GM23338 (cell line): ENCODE measurements at regions not wholly inside any gene's neighbourhood (a gene's known extent, or its start where the extent isn't known, plus 50 kb on each side); places are given as distances from the start of the nearest gene placed in this dataset.
A peak's percentile ranks its signal among the peaks of the same experiment; 100 is the strongest.

Experiments
- ATAC-seq: fragments of 200-7000 bp; cut with Tn5 transposase; 3 replicates; pipeline ENCODE4 v1.9.1; 2020
- DNase-seq: peaks from one replicate; pipeline ENCODE4 v3.0.0-alpha.2; 2015; ENCODE audit warnings: low spot score
- H2AFZ ChIP-seq: fragments of 200-600 bp; sonication (generic); 2 replicates; pipeline ENCODE4 v1.8.0; 2016; ENCODE audit warnings: antibody characterized with exemption, mild to moderate bottlenecking, moderate library complexity
- H3F3A ChIP-seq: fragments of 200-600 bp; sonication (generic); replicated peaks from 2 replicates; pipeline ENCODE4 v1.8.0; 2017; ENCODE audit warnings: antibody characterized with exemption, mixed run types, low read depth
- H3K27ac ChIP-seq: fragments of 200-600 bp; sonication (generic); 2 replicates; pipeline ENCODE4 v1.6.1; 2016; ENCODE audit warnings: low read depth
- H3K27me3 ChIP-seq: fragments of 200-600 bp; sonication (generic); 2 replicates; pipeline ENCODE4 v1.8.0; 2016; ENCODE audit warnings: mild to moderate bottlenecking, mixed run types, moderate library complexity; ENCODE audit not compliant: insufficient read depth
- H3K36me3 ChIP-seq: fragments of 200-600 bp; sonication (generic); 2 replicates; pipeline ENCODE4 v1.8.0; 2016; ENCODE audit warnings: mild to moderate bottlenecking; ENCODE audit not compliant: insufficient read depth
- H3K4me1 ChIP-seq: fragments of 200-600 bp; sonication (generic); 2 replicates; pipeline ENCODE4 v1.8.0; 2016; ENCODE audit warnings: mild to moderate bottlenecking, moderate library complexity; ENCODE audit not compliant: insufficient read depth
- H3K4me2 ChIP-seq: fragments of 200-600 bp; sonication (generic); 2 replicates; pipeline ENCODE4 v1.7.1; 2017; ENCODE audit warnings: mixed run types
- H3K4me3 ChIP-seq: fragments of 200-600 bp; sonication (generic); 2 replicates; pipeline ENCODE4 v1.6.1; 2016; ENCODE audit warnings: mixed run types
- H3K79me2 ChIP-seq: fragments of 200-600 bp; sonication (generic); replicated peaks from 2 replicates; pipeline ENCODE4 v1.8.0; 2017; ENCODE audit warnings: mild to moderate bottlenecking; ENCODE audit not compliant: insufficient read depth
- H3K9me2 ChIP-seq: fragments of 200-600 bp; sonication (generic); 2 replicates; pipeline ENCODE4 v1.8.0; 2017; ENCODE audit not compliant: insufficient read depth
- H4K20me1 ChIP-seq: fragments of 200-600 bp; sonication (generic); replicated peaks from 2 replicates; pipeline ENCODE4 v1.8.0; 2017; ENCODE audit warnings: mild to moderate bottlenecking; ENCODE audit not compliant: insufficient read depth
- H3K27ac Mint-ChIP-seq: 2 replicates; pipeline ENCODE4 v1.8.0; 2020; ENCODE audit warnings: inconsistent platforms, mild to moderate bottlenecking, moderate library complexity, mixed read lengths
- H3K27me3 Mint-ChIP-seq: 3 replicates; pipeline ENCODE4 v1.8.0; 2022; ENCODE audit warnings: low read depth, mild to moderate bottlenecking, moderate library complexity, mixed read lengths, inconsistent platforms; ENCODE audit not compliant: insufficient read depth, poor library complexity
- H3K36me3 Mint-ChIP-seq: 3 replicates; pipeline ENCODE4 v1.8.0; 2021; ENCODE audit warnings: low read depth, mild to moderate bottlenecking, inconsistent platforms, moderate library complexity, mixed read lengths
- H3K4me1 Mint-ChIP-seq: 3 replicates; pipeline ENCODE4 v1.8.0; 2020; ENCODE audit warnings: mild to moderate bottlenecking, inconsistent platforms, mixed read lengths
- H3K4me3 Mint-ChIP-seq: 3 replicates; pipeline ENCODE4 v1.8.0; 2021; ENCODE audit warnings: moderate library complexity, mild to moderate bottlenecking, inconsistent platforms, mixed read lengths
- H3K9me3 Mint-ChIP-seq: 3 replicates; pipeline ENCODE4 v1.8.0; 2020; ENCODE audit warnings: moderate library complexity, mild to moderate bottlenecking, inconsistent platforms, mixed read lengths
- CREB1 ChIP-seq: fragments of 250-450 bp; sonication (Bioruptor Pico); IDR thresholded peaks from 2 replicates; pipeline ENCODE4 v1.5.0; 2020; ENCODE audit warnings: low read depth, mild to moderate bottlenecking, moderate library complexity
- EZH2 ChIP-seq: fragments of 200-600 bp; sonication (generic); IDR thresholded peaks from one replicate; pipeline ENCODE4 v1.8.0; 2017; ENCODE audit warnings: antibody characterized with exemption, mild to moderate bottlenecking, low read depth; ENCODE audit not compliant: unreplicated experiment
- EZH2phosphoT487 ChIP-seq: fragments of 200-600 bp; sonication (generic); IDR thresholded peaks from one replicate; pipeline ENCODE4 v1.8.1; 2018; ENCODE audit warnings: antibody characterized with exemption; ENCODE audit not compliant: unreplicated experiment
- JUNB ChIP-seq: IDR thresholded peaks from one replicate; pipeline ENCODE4 v1.6.1; 2016; ENCODE audit warnings: antibody characterized with exemption; ENCODE audit not compliant: unreplicated experiment
- NANOG ChIP-seq: IDR thresholded peaks from 2 replicates; pipeline ENCODE4 v1.6.1; 2016; ENCODE audit warnings: antibody characterized with exemption, borderline replicate concordance
- POLR2AphosphoS5 ChIP-seq: IDR thresholded peaks from 2 replicates; pipeline ENCODE4 v1.6.1; 2016; ENCODE audit warnings: antibody characterized with exemption, low read depth
- STAT1 ChIP-seq: IDR thresholded peaks from one replicate; pipeline ENCODE4 v1.6.1; 2016; ENCODE audit warnings: antibody characterized with exemption; ENCODE audit not compliant: unreplicated experiment
- ZNF114 ChIP-seq: fragments of 250-450 bp; sonication (Bioruptor Pico); IDR thresholded peaks from 2 replicates; pipeline ENCODE4 v1.5.0; 2020; ENCODE audit warnings: mild to moderate bottlenecking, moderate library complexity
- ZNF331 ChIP-seq: fragments of 250-450 bp; sonication (Bioruptor Pico); IDR thresholded peaks from 2 replicates; pipeline ENCODE4 v1.5.0; 2020; ENCODE audit warnings: low read depth, mild to moderate bottlenecking, moderate library complexity
- TF ChIP-seq, protein P1 (sequence below): fragments of 250-450 bp; sonication (Bioruptor Pico); IDR thresholded peaks from 2 replicates; pipeline ENCODE4 v1.5.0; 2020; ENCODE audit warnings: mild to moderate bottlenecking, moderate library complexity
- TF ChIP-seq, protein P2 (sequence below): IDR thresholded peaks from 2 replicates; pipeline ENCODE4 v1.6.1; 2016; ENCODE audit warnings: antibody characterized with exemption
- TF ChIP-seq, protein P3 (sequence below), 2 experiments: fragments of 200-600 bp in 1 of 2; sonication (generic) in 1 of 2; conservative IDR thresholded peaks; 2 replicates each; pipeline versions ENCODE4 v1.5.1 to v1.6.1; 2016 to 2017; ENCODE audit warnings: antibody characterized with exemption in 2 of 2, low read depth in 2 of 2, mild to moderate bottlenecking in 2 of 2, moderate library complexity in 1 of 2
- TF ChIP-seq, protein P4 (sequence below): IDR thresholded peaks from one replicate; pipeline ENCODE4 v1.6.1; 2018; ENCODE audit warnings: antibody characterized with exemption; ENCODE audit not compliant: unreplicated experiment

DNA sequence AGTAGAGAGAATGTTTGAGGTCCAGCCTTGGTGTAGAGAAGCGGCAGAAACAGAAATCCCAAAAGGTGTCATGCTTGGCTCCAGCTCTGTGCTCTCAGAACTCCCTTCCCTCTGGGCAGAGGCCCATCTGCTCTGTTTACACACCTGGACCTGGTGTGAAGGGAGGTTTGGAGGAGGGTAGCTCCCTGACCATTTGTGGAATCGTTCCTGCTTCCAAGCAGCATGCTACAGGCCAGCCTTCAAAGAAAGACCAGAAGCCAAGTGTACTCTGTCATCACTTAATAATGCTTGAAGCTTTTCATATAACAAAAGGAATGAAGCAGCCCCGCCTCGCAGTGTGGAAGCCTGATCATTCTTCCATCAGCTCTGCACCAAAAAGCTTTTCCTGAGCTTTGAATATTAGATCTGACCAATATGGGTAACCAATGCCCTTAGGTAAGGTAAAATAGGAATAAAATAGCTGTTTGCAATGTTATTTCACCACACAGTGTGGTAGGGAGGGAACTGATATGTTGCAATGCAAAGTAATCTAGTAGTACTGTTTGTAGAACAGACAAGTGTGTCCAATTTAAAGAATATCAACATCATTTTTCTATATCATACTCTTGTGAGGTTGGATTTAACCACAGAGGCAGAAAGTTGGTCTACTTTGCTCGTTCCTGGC is 63.3 kb downstream of the ZIC5 start:
- TF ChIP-seq EZH2 (no peak), CREB1 (no peak), ZNF114 (CRISPR knock-in tag) (no peak), JUNB (no peak), STAT1 (no peak), POLR2AphosphoS5 (no peak), EZH2phosphoT487 (no peak), NANOG (no peak), ZNF331 (CRISPR knock-in tag) (no peak)
- TF ChIP-seq, protein P1, sequence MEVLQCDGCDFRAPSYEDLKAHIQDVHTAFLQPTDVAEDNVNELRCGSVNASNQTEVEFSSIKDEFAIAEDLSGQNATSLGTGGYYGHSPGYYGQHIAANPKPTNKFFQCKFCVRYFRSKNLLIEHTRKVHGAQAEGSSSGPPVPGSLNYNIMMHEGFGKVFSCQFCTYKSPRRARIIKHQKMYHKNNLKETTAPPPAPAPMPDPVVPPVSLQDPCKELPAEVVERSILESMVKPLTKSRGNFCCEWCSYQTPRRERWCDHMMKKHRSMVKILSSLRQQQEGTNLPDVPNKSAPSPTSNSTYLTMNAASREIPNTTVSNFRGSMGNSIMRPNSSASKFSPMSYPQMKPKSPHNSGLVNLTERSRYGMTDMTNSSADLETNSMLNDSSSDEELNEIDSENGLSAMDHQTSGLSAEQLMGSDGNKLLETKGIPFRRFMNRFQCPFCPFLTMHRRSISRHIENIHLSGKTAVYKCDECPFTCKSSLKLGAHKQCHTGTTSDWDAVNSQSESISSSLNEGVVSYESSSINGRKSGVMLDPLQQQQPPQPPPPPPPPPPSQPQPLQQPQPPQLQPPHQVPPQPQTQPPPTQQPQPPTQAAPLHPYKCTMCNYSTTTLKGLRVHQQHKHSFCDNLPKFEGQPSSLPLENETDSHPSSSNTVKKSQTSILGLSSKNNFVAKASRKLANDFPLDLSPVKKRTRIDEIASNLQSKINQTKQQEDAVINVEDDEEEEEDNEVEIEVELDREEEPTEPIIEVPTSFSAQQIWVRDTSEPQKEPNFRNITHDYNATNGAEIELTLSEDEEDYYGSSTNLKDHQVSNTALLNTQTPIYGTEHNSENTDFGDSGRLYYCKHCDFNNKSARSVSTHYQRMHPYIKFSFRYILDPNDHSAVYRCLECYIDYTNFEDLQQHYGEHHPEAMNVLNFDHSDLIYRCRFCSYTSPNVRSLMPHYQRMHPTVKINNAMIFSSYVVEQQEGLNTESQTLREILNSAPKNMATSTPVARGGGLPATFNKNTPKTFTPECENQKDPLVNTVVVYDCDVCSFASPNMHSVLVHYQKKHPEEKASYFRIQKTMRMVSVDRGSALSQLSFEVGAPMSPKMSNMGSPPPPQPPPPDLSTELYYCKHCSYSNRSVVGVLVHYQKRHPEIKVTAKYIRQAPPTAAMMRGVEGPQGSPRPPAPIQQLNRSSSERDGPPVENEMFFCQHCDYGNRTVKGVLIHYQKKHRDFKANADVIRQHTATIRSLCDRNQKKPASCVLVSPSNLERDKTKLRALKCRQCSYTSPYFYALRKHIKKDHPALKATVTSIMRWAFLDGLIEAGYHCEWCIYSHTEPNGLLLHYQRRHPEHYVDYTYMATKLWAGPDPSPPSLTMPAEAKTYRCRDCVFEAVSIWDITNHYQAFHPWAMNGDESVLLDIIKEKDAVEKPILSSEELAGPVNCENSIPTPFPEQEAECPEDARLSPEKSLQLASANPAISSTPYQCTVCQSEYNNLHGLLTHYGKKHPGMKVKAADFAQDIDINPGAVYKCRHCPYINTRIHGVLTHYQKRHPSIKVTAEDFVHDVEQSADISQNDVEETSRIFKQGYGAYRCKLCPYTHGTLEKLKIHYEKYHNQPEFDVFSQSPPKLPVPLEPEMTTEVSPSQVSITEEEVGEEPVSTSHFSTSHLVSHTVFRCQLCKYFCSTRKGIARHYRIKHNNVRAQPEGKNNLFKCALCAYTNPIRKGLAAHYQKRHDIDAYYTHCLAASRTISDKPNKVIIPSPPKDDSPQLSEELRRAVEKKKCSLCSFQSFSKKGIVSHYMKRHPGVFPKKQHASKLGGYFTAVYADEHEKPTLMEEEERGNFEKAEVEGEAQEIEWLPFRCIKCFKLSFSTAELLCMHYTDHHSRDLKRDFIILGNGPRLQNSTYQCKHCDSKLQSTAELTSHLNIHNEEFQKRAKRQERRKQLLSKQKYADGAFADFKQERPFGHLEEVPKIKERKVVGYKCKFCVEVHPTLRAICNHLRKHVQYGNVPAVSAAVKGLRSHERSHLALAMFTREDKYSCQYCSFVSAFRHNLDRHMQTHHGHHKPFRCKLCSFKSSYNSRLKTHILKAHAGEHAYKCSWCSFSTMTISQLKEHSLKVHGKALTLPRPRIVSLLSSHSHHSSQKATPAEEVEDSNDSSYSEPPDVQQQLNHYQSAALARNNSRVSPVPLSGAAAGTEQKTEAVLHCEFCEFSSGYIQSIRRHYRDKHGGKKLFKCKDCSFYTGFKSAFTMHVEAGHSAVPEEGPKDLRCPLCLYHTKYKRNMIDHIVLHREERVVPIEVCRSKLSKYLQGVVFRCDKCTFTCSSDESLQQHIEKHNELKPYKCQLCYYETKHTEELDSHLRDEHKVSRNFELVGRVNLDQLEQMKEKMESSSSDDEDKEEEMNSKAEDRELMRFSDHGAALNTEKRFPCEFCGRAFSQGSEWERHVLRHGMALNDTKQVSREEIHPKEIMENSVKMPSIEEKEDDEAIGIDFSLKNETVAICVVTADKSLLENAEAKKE = no peak
- TF ChIP-seq, protein P2, sequence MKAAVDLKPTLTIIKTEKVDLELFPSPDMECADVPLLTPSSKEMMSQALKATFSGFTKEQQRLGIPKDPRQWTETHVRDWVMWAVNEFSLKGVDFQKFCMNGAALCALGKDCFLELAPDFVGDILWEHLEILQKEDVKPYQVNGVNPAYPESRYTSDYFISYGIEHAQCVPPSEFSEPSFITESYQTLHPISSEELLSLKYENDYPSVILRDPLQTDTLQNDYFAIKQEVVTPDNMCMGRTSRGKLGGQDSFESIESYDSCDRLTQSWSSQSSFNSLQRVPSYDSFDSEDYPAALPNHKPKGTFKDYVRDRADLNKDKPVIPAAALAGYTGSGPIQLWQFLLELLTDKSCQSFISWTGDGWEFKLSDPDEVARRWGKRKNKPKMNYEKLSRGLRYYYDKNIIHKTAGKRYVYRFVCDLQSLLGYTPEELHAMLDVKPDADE = no peak
- TF ChIP-seq, protein P3, sequence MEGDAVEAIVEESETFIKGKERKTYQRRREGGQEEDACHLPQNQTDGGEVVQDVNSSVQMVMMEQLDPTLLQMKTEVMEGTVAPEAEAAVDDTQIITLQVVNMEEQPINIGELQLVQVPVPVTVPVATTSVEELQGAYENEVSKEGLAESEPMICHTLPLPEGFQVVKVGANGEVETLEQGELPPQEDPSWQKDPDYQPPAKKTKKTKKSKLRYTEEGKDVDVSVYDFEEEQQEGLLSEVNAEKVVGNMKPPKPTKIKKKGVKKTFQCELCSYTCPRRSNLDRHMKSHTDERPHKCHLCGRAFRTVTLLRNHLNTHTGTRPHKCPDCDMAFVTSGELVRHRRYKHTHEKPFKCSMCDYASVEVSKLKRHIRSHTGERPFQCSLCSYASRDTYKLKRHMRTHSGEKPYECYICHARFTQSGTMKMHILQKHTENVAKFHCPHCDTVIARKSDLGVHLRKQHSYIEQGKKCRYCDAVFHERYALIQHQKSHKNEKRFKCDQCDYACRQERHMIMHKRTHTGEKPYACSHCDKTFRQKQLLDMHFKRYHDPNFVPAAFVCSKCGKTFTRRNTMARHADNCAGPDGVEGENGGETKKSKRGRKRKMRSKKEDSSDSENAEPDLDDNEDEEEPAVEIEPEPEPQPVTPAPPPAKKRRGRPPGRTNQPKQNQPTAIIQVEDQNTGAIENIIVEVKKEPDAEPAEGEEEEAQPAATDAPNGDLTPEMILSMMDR (conservative IDR thresholded peaks at IDR 0.05; ENCODE audit: low read depth in 2 of 2) = no peak
- TF ChIP-seq, protein P4, sequence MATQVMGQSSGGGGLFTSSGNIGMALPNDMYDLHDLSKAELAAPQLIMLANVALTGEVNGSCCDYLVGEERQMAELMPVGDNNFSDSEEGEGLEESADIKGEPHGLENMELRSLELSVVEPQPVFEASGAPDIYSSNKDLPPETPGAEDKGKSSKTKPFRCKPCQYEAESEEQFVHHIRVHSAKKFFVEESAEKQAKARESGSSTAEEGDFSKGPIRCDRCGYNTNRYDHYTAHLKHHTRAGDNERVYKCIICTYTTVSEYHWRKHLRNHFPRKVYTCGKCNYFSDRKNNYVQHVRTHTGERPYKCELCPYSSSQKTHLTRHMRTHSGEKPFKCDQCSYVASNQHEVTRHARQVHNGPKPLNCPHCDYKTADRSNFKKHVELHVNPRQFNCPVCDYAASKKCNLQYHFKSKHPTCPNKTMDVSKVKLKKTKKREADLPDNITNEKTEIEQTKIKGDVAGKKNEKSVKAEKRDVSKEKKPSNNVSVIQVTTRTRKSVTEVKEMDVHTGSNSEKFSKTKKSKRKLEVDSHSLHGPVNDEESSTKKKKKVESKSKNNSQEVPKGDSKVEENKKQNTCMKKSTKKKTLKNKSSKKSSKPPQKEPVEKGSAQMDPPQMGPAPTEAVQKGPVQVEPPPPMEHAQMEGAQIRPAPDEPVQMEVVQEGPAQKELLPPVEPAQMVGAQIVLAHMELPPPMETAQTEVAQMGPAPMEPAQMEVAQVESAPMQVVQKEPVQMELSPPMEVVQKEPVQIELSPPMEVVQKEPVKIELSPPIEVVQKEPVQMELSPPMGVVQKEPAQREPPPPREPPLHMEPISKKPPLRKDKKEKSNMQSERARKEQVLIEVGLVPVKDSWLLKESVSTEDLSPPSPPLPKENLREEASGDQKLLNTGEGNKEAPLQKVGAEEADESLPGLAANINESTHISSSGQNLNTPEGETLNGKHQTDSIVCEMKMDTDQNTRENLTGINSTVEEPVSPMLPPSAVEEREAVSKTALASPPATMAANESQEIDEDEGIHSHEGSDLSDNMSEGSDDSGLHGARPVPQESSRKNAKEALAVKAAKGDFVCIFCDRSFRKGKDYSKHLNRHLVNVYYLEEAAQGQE = no peak
- Histone ChIP-seq H4K20me1 (no peaks in the 10 kb centered on the region), H3K4me3 (no peak overlapping the region), H3K4me1 (peaks cover 27% of the 10 kb centered on the region), H3K27me3 (no peaks in the 10 kb centered on the region), H3F3A (no peaks in the 10 kb centered on the region), H2AFZ (peak overlapping the region; percentile 74), H3K79me2 (no peaks in the 10 kb centered on the region), H3K9me2 (no peaks in the 10 kb centered on the region; the same call in 1 of the 2 replicates), H3K4me2 (no peak overlapping the region), H3K27ac (no peak overlapping the region), H3K36me3 (peaks cover 5% of the 10 kb centered on the region; the same call in 1 of the 2 replicates)
- peaks cover 3% of the 10 kb centered on the region; the same call in 1 of the 3 replicates for H3K36me3 Mint-ChIP-seq
- peaks cover 16% of the 10 kb centered on the region for H3K27me3 Mint-ChIP-seq
- no peak overlapping the region; the same call in 1 of the 2 replicates for H3K27ac Mint-ChIP-seq
- no peaks in the 10 kb centered on the region for H3K9me3 Mint-ChIP-seq
- ATAC-seq = no peak; the same call in 2 of the 3 replicates
- H3K4me1 Mint-ChIP-seq = peaks cover 42% of the 10 kb centered on the region
- no peak overlapping the region for H3K4me3 Mint-ChIP-seq
- DNase-seq = no peak
